ENCODE measurements at regions not wholly inside any gene's neighbourhood (a gene's known extent, or its start where the extent isn't known, plus 50 kb on each side); places are given as distances from the start of the nearest gene placed in this dataset.

DNA sequence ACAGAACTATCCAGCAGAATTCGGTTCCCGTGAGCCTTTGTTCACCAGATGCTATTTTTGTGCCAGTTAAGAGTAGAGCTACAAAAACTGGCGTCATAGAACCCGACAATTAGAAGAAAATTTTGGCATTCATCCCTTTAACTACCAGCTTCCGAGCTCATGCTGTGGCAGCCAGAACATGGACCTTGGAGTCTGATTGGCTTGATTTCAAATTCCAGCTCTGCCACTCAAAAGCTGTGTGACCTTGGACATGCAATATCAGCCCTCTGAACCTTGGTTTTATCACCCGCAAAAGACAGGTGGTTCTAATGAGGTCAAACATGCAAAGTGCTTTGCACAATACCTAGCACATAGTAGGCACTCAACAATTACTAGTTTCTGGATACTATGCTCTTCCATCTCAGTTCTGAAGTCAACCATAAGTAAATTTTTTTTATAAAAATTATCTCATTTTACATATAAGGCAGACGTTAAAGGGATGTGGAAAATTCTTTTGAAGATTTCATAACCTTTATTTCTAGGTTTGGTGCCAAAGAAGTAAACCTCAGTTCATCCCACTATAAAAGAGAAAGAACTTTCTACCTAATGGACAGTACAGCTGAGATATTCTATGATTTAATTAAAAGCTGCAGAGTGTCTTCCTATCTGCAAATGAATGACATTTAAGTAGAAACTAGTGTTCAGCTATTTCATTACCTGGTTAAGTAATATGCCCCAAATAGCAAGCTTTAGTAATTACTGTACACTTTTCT, 331.5 kb downstream of the HAPSTR1 start:
- no peak for DNase-seq

DNA sequence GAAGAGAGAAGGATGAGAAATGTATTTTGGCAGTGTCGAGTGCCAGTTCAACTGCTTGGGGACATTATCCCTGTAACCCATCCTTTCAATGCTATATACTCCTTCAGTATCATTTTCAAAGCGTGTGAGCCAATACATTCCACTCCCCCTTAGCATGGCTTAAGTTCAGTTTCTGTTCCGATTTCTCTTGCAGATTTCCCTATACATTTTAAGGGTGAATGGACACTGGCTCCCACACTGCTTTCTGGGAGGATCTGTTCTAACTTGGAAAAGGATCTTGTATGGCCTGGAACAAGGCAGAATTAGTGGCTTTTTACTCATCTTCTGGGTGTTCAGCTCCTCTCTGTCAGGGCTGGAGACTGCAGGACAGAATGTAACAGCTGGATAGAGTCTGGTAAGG, 333.8 kb downstream of the HAPSTR1 start:
- no peak for DNase-seq

DNA sequence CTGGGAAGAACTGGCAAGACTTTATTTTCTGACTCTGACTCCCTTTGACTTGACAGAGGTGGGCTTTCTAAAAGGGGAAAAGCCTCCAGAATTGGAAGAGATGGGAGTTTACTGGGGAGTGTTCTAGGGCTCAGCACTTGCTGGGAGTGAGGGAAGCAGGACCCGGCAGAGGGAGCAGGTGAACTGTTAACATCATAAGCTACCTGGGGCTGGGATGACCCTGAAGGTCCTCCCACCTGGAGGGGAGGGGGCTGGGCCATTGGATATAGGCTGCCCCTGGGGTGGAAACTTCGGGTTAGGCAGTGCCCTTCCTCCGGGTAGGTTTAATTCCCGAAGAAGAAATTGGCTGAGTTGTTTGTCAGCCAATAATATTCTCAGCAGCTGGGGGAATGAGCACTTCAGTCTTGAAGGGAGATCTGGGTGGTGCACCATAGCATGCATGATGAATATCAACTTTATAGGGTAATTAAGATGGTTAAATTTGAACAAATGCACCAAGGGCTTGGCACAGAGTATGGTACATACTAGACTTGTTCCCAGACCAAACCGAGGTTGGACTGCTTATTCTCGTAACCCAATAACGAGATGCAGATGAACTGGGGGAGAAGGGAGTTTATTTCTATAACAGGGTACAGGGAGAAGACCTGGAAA, 337.0 kb downstream of the HAPSTR1 start:
- DNase-seq, result no peak

GRCh38 chr16:9429646-9430330, 338.3 kb downstream of the HAPSTR1 start:
- DNase-seq, result no peak

GRCh38 chr16:9434659-9435058, 343.2 kb downstream of the HAPSTR1 start:
- DNase-seq, result no peak

DNA sequence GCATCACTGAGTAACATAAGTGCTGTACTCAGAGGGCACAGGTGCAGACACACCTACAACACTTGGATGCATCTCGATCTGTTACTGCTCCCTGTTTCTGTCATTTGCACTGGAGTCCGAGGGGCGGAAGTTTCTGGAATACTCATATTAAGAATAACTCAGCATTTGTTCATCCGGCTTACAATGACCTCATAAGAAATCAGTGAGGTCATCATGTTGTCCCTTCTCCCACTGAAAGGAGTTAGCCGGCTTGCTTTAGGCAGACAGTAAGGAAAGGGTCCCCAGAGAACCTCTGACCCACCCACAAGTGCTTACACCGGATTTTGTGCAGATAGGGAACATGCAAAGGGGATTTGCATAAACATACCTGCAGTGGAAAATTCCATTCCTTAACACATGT, 344.7 kb downstream of the HAPSTR1 start:
- DNase-seq, result no peak

DNA sequence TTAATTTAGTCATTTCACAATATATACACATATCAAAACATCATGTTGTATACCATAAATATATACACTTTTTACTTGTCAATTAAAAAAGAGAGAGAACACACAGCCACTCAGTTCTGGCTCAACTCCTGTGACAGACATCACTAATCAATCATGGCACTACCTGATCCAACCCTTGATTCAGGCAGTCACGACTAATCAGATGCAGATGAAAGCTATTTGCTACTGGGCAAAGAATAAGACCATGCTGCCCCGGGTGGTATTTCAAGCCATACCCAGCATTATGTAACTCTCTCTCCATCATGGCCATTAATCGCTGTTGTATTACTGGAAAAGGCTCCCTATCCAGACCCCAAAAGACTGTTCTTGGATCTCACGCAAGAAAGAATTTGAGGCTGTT, 345.7 kb downstream of the HAPSTR1 start:
- DNase-seq, result no peak

- no peak for DNase-seq
These were observed 347.5 kb downstream of the HAPSTR1 start for GRCh38 chr16:9438991-9439390.

GRCh38 chr16:9441012-9441411, 349.6 kb downstream of the HAPSTR1 start:
- DNase-seq, result no peak

DNA sequence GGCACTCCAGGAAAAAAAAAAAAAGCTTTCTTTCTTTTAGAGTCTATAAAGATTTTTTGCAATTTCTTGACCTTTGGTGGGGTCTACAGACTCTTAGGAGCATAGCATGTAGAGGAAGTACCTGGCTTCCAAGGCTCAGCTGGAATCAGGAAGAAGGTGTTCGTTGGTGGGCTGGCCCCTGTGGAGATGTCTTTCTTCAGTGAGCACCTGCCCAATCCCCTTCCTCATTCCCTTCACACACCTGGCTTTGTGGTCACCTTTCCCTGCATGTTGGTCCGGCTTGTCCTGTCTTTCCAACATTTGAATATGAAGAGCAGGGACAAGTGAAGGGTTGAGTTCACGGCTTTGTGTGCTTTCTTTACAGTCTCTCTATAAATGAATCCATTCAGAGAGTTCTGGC, 352.4 kb downstream of the HAPSTR1 start:
- DNase-seq, result no peak

DNA sequence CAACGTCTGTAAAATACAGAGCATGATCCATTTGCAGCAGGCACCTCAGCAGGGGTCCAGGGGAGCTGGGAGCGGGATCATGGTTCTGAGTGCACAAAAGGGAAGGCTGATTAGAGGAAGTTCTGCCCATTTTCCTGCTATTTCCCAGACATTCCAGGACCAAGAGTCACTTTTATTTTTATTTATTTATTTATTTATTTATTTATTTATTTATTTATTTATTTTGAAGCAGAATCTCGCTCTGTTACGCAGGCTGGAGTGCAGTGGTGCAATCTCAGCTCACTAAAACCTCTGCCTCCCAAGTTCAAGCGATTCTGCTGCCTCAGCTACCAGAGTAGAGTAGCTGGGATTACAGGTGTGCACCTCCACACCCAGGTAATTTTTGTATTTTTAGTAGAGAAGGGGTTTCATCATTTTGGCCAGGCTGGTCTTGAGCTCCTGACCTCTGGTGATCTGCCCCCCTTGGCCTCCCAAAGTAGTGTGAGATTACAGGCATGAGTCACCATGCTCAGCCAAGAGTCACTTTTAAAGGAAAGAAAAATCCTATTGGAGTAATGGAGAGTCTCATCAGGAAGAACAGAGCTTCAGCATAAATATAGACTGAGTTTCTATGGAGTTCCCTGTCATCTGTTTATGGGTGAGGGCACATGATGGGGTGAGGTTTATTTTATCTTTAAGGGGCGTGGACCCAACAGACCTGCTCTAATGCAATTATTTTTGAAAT, 355.2 kb downstream of the HAPSTR1 start:
- no peak for DNase-seq

GRCh38 chr16:9447195-9447551, 355.7 kb downstream of the HAPSTR1 start:
- DNase-seq, result no peak

DNA sequence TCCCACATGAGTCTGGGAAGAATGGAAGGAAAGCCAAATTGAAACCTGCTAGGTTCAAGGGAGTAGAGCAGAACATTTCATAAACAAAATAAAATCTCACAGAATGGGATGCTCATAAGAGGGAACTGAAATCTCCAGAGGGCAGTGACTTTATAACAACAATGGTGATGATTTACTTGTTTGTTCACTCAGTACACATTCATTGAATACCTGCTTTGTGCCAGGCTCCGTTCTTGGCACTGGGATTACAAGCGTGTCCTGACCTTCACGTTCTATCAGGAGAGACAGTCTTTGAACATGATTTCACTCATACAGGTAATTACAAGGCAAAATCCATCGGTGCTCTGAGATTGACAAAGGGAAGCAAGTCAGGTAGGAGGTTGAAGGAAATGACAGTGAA, 356.3 kb downstream of the HAPSTR1 start:
- no peak for DNase-seq

DNA sequence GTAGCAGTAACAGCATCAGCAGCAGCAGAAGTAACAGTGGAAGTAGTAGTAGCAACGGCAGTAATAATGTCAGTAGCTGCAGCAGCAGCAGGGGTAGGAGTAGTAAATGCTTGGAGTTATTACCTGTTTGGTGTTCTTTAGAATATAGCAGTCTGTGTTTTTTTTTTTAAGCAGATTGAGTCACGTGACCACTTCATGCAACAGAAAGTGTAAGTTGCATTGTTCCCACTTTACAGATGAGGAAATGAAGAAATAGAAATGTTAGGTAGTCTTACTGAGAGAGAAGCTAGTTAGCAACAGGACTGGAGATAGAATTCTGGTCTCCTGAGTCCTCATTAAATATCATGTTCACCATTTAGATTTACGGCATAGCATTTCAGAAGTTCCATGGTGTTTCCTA, 358.2 kb downstream of the HAPSTR1 start:
- no peak for DNase-seq

GRCh38 chr16:9457215-9457614, 365.8 kb downstream of the HAPSTR1 start:
- DNase-seq, result no peak

- DNase-seq, result no peak
These were observed 367.4 kb downstream of the HAPSTR1 start for GRCh38 chr16:9458816-9459215.

- DNase-seq, result no peak
These were observed 371.5 kb downstream of the HAPSTR1 start for GRCh38 chr16:9462984-9463383.

- DNase-seq, result no peak
These were observed 372.0 kb downstream of the HAPSTR1 start for GRCh38 chr16:9463461-9463860.

- DNase-seq, result no peak
These were observed 373.7 kb downstream of the HAPSTR1 start for GRCh38 chr16:9465161-9465560.

DNA sequence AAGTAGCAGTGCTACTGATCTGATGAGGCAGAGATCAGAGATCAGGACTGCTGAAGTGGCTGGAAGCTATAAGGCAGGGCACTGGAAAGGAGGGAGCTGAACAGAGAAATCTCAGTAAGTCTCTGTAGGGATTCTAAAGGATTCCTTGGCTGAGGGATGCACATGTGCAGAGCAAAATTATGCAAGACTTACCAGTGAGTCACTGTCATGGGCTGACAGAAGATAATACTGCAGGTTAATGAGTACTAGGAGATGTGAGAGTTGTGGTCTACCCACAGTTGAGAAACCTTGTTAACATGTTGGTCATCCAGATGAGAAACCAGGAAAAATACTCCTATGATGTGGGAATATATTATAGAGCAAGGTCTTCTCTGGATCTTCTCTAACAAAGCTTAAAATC, 378.1 kb downstream of the HAPSTR1 start:
- DNase-seq, result no peak

GRCh38 chr16:9476744-9477143, 385.3 kb downstream of the HAPSTR1 start:
- DNase-seq, result no peak

GRCh38 chr16:9479008-9479407, 387.6 kb downstream of the HAPSTR1 start:
- no peak for DNase-seq

GRCh38 chr16:9480503-9480902, 389.1 kb downstream of the HAPSTR1 start:
- no peak for DNase-seq
